OCI-LY1 (cell line): ENCODE measurements at regions not wholly inside any gene's neighbourhood (a gene's known extent, or its start where the extent isn't known, plus 50 kb on each side); places are given as distances from the start of the nearest gene placed in this dataset.

Experiments used
- CTCF ChIP-seq: fragments of 200-600 bp; sonication (generic), shearing (Covaris generic); IDR thresholded peaks from 2 replicates; pipeline ENCODE4 v1.5.1; 2017; ENCODE audit warnings: mild to moderate bottlenecking, antibody characterized with exemption, low read length, moderate library complexity, mixed read lengths
- EZH2 ChIP-seq: fragments of 200-600 bp; sonication (generic), shearing (Covaris generic); IDR thresholded peaks from 2 replicates; pipeline ENCODE4 v1.8.0; 2017; ENCODE audit warnings: borderline replicate concordance, mixed run types, mild to moderate bottlenecking, antibody characterized with exemption, low read length, moderate library complexity, mixed read lengths

- no peak for TF ChIP-seq CTCF
- TF ChIP-seq EZH2: no peak
Observed at GRCh38 chr7:15104411-15105092, 202.0 kb upstream of the DGKB start.
